HL-60 (cell line): ENCODE measurements at regions not wholly inside any gene's neighbourhood (a gene's known extent, or its start where the extent isn't known, plus 50 kb on each side); places are given as distances from the start of the nearest gene placed in this dataset.

ENCODE experiments used
- DNase-seq, 2 experiments: peaks; one replicate each; pipeline ENCODE4 v3.0.0-alpha.2; 2010 to 2020; ENCODE audit warnings: low read depth in 1 of 2, low spot score in 1 of 2
- H3K27ac ChIP-seq: fragments of 250-450 bp; sonication (Bioruptor Pico); replicated peaks from 2 replicates; pipeline ENCODE4 v1.5.1; 2020; ENCODE audit warnings: mild to moderate bottlenecking, moderate library complexity
- H3K27me3 ChIP-seq: fragments of 250-450 bp; sonication (Bioruptor Pico); 2 replicates; pipeline ENCODE4 v1.5.1; 2021; ENCODE audit warnings: mild to moderate bottlenecking, moderate library complexity; ENCODE audit not compliant: insufficient read depth, poor library complexity, severe bottlenecking
- H3K4me3 ChIP-seq: replicated peaks from 2 replicates; pipeline ENCODE4 v1.5.1; 2011; ENCODE audit warnings: mild to moderate bottlenecking, control low read depth, low read length; ENCODE audit not compliant: insufficient read depth
- GABPA ChIP-seq: IDR thresholded peaks from 2 replicates; pipeline ENCODE4 v1.6.1; 2012; ENCODE audit warnings: low read depth
- POLR2AphosphoS5 ChIP-seq: IDR thresholded peaks from 2 replicates; pipeline ENCODE4 v1.6.1; 2012; ENCODE audit warnings: low read depth
- SPI1 ChIP-seq: IDR thresholded peaks from 2 replicates; pipeline ENCODE4 v1.6.1; 2012; ENCODE audit warnings: low read depth, mild to moderate bottlenecking, borderline replicate concordance
- TF ChIP-seq, protein P1 (sequence below): IDR thresholded peaks from 2 replicates; pipeline ENCODE4 v1.6.1; 2012; ENCODE audit warnings: low read depth; ENCODE audit not compliant: insufficient replicate concordance
- TF ChIP-seq, protein P2 (sequence below): IDR thresholded peaks from one replicate; pipeline ENCODE4 v1.5.1; 2011; ENCODE audit warnings: low read length, control low read depth, inconsistent platforms; ENCODE audit not compliant: insufficient read depth

DNA sequence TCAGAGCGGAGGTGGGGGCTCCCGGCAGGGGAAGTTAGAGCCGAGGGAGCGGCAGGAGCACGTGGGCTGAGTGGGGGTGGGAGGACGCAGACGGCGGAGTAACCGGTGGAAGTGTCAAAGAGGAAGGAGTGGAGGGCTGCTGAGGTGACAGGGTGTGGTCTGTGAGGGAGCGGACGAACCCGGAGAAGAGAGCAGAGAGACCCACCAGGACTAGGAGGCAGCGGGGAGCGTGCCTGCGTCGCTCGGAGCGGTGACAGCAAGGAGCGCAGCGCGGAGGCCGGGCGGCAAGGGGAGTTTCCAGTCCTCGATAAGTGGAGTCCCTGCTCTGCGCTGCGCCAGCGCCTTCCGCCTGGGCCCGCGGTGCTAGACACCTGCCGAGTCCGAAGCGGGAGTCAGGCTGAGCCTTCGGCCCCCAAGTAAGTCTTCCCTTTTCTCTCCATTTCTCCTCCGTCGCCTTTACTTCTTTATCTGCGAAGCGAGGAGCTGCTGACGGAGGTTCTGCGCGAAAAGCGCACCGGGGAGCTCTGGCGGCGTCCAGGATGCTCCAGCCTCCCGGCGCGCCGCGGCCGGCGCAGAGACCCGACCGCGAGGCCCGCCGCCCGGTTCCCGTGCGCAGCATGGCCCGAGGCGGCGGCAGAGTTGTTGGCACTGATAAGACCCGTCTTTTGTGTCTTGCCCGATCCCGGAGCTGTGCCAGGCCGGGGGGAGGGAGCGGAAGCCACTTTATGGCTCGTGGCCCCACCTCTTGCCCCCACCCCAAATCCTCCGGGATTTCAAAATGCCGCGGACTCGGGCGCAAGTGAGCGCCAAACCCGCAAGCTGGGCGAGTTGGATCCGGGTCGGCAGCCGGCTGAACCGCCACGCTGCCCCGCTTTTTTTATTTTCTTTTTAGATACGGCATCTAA lies 533.0 kb upstream of the SEMA6D start:
- Histone ChIP-seq H3K4me3 (no peak overlapping the region), H3K27me3 (peaks cover 27% of the 10 kb centered on the region), H3K27ac (no peak overlapping the region)
- DNase-seq: peak in 1 of 2 experiments; percentile 2
- TF ChIP-seq GABPA (no peak), POLR2AphosphoS5 (no peak)
- TF ChIP-seq, protein P1, sequence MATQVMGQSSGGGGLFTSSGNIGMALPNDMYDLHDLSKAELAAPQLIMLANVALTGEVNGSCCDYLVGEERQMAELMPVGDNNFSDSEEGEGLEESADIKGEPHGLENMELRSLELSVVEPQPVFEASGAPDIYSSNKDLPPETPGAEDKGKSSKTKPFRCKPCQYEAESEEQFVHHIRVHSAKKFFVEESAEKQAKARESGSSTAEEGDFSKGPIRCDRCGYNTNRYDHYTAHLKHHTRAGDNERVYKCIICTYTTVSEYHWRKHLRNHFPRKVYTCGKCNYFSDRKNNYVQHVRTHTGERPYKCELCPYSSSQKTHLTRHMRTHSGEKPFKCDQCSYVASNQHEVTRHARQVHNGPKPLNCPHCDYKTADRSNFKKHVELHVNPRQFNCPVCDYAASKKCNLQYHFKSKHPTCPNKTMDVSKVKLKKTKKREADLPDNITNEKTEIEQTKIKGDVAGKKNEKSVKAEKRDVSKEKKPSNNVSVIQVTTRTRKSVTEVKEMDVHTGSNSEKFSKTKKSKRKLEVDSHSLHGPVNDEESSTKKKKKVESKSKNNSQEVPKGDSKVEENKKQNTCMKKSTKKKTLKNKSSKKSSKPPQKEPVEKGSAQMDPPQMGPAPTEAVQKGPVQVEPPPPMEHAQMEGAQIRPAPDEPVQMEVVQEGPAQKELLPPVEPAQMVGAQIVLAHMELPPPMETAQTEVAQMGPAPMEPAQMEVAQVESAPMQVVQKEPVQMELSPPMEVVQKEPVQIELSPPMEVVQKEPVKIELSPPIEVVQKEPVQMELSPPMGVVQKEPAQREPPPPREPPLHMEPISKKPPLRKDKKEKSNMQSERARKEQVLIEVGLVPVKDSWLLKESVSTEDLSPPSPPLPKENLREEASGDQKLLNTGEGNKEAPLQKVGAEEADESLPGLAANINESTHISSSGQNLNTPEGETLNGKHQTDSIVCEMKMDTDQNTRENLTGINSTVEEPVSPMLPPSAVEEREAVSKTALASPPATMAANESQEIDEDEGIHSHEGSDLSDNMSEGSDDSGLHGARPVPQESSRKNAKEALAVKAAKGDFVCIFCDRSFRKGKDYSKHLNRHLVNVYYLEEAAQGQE: no peak
- TF ChIP-seq, protein P2, sequence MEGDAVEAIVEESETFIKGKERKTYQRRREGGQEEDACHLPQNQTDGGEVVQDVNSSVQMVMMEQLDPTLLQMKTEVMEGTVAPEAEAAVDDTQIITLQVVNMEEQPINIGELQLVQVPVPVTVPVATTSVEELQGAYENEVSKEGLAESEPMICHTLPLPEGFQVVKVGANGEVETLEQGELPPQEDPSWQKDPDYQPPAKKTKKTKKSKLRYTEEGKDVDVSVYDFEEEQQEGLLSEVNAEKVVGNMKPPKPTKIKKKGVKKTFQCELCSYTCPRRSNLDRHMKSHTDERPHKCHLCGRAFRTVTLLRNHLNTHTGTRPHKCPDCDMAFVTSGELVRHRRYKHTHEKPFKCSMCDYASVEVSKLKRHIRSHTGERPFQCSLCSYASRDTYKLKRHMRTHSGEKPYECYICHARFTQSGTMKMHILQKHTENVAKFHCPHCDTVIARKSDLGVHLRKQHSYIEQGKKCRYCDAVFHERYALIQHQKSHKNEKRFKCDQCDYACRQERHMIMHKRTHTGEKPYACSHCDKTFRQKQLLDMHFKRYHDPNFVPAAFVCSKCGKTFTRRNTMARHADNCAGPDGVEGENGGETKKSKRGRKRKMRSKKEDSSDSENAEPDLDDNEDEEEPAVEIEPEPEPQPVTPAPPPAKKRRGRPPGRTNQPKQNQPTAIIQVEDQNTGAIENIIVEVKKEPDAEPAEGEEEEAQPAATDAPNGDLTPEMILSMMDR: no peak

DNA sequence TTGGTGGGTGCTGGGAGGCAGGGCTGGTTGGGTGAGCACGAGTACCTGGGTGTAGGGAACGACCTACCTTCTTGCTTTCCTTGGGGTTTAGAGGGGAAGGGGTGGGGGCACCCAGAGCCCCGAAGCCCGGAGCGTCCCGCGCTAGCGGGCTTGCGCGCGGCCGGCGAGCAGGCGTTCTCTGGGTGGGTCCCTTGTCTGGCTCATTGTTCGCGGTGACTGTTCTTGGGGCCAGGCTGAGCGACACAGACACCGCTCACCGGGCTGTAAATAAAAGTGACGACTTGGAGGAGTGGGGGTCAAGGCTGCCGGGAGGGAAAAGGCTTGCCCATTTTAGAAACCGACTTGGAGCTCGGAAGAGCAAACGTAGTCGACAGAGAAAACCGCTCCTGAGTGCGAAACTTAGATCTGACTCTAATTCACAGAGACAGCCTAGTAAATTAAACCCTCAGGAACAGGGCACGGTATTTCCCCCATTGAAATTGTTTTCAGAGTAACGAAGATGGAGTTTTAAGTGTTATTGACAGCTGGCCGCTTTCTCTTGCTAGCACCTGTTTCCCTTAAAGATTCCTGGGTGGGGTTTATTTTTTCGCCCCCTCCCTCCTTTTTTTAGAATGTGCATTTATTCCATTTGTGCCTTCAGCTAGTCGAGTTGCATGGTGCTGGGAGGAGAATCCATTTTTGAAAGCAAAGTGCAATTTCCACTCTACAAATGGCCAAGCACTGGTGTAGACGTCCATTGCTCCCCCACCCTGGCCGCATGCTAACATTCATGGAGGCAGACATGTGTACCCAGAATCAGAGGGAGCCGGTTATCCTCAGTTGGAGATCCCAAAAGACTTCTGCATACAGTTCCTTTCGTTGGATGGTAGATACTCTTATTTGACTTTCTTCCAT lies 532.1 kb upstream of the SEMA6D start:
- DNase-seq: no peak
- H3K27ac ChIP-seq: no peak overlapping the region
- TF ChIP-seq, protein P2: no peak
- TF ChIP-seq GABPA (no peak), SPI1 (no peak), POLR2AphosphoS5 (no peak)
- TF ChIP-seq, protein P1: no peak
- H3K27me3 ChIP-seq: peaks cover 22% of the 10 kb centered on the region
- H3K4me3 ChIP-seq: no peak overlapping the region

DNA sequence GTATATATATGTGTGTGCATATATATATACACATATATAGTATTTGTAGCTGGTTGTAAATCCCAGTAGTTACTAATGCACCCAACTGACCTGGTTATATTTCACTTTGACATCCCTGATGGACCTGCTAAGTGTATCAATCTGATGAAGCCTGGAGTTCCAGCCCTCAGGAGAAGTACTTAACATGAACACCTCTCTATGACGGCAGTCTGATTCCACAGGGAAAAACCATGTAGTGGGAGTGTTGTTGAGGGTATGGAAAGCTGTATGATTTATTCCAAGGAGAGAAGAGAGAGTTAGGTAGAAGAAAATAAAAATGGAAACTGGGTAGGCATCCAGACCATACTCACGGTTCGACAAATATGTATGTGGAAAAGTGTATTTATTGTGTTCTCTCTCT lies 531.2 kb upstream of the SEMA6D start:
- no peak overlapping the region for H3K27ac ChIP-seq
- no peak for DNase-seq
- no peak overlapping the region for H3K4me3 ChIP-seq
- TF ChIP-seq, protein P1: no peak
- TF ChIP-seq, protein P2: no peak
- TF ChIP-seq POLR2AphosphoS5: no peak
- TF ChIP-seq GABPA: no peak
- no peak for TF ChIP-seq SPI1
- peaks cover 22% of the 10 kb centered on the region for H3K27me3 ChIP-seq
